ENCODE measurements at regions not wholly inside any gene's neighbourhood (a gene's known extent, or its start where the extent isn't known, plus 50 kb on each side); places are given as distances from the start of the nearest gene placed in this dataset.

DNA sequence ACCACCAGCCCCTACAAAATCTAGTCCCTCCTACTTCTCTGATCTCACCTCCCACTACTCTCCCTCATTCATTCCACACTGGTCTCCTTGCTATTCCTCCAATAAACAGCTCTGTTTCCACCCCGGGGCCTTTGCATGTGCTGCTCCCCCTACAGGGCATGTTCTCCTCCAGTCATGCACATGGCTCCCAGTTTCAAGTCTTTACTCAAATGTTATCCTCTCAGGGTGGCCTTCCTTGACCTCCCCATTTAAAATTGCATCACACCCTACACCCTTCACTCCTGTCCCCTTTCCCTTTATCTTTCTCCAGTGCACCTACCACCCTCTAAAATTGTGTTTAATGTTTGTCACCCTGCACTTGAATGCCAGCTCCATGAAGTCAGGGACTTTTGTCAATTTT lies 174.5 kb downstream of the MRPL14 start:
- TF ChIP-seq OSR1 (CRISPR knock-in tag; IDR thresholded peaks at IDR 0.05) (no peak), ZC3H10 (CRISPR knock-in tag; IDR thresholded peaks at IDR 0.05) (no peak), ZFP3 (CRISPR knock-in tag; IDR thresholded peaks at IDR 0.05) (no peak), SNAI2 (CRISPR knock-in tag; IDR thresholded peaks at IDR 0.05) (no peak), BACH2 (CRISPR knock-in tag; IDR thresholded peaks at IDR 0.05; ENCODE audit: borderline replicate concordance) (no peak), TOX (CRISPR knock-in tag; IDR thresholded peaks at IDR 0.05; ENCODE audit: borderline replicate concordance) (no peak), RARB (CRISPR knock-in tag; IDR thresholded peaks at IDR 0.05) (no peak), ESRRG (CRISPR knock-in tag; IDR thresholded peaks at IDR 0.05) (no peak), ISL1 (CRISPR knock-in tag; IDR thresholded peaks at IDR 0.05) (no peak)
- TF ChIP-seq, protein P1, sequence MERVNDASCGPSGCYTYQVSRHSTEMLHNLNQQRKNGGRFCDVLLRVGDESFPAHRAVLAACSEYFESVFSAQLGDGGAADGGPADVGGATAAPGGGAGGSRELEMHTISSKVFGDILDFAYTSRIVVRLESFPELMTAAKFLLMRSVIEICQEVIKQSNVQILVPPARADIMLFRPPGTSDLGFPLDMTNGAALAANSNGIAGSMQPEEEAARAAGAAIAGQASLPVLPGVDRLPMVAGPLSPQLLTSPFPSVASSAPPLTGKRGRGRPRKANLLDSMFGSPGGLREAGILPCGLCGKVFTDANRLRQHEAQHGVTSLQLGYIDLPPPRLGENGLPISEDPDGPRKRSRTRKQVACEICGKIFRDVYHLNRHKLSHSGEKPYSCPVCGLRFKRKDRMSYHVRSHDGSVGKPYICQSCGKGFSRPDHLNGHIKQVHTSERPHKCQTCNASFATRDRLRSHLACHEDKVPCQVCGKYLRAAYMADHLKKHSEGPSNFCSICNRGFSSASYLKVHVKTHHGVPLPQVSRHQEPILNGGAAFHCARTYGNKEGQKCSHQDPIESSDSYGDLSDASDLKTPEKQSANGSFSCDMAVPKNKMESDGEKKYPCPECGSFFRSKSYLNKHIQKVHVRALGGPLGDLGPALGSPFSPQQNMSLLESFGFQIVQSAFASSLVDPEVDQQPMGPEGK (CRISPR knock-in tag; IDR thresholded peaks at IDR 0.05; ENCODE audit: borderline replicate concordance), result no peak
- TF ChIP-seq, protein P2, sequence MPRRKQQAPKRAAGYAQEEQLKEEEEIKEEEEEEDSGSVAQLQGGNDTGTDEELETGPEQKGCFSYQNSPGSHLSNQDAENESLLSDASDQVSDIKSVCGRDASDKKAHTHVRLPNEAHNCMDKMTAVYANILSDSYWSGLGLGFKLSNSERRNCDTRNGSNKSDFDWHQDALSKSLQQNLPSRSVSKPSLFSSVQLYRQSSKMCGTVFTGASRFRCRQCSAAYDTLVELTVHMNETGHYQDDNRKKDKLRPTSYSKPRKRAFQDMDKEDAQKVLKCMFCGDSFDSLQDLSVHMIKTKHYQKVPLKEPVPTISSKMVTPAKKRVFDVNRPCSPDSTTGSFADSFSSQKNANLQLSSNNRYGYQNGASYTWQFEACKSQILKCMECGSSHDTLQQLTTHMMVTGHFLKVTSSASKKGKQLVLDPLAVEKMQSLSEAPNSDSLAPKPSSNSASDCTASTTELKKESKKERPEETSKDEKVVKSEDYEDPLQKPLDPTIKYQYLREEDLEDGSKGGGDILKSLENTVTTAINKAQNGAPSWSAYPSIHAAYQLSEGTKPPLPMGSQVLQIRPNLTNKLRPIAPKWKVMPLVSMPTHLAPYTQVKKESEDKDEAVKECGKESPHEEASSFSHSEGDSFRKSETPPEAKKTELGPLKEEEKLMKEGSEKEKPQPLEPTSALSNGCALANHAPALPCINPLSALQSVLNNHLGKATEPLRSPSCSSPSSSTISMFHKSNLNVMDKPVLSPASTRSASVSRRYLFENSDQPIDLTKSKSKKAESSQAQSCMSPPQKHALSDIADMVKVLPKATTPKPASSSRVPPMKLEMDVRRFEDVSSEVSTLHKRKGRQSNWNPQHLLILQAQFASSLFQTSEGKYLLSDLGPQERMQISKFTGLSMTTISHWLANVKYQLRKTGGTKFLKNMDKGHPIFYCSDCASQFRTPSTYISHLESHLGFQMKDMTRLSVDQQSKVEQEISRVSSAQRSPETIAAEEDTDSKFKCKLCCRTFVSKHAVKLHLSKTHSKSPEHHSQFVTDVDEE (CRISPR knock-in tag; IDR thresholded peaks at IDR 0.05), result no peak
- TF ChIP-seq, protein P3, sequence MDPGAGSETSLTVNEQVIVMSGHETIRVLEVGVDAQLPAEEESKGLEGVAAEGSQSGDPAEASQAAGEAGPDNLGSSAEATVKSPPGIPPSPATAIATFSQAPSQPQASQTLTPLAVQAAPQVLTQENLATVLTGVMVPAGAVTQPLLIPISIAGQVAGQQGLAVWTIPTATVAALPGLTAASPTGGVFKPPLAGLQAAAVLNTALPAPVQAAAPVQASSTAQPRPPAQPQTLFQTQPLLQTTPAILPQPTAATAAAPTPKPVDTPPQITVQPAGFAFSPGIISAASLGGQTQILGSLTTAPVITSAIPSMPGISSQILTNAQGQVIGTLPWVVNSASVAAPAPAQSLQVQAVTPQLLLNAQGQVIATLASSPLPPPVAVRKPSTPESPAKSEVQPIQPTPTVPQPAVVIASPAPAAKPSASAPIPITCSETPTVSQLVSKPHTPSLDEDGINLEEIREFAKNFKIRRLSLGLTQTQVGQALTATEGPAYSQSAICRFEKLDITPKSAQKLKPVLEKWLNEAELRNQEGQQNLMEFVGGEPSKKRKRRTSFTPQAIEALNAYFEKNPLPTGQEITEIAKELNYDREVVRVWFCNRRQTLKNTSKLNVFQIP (CRISPR knock-in tag; IDR thresholded peaks at IDR 0.05; ENCODE audit: borderline replicate concordance, low read depth), result no peak
- TF ChIP-seq, protein P4, sequence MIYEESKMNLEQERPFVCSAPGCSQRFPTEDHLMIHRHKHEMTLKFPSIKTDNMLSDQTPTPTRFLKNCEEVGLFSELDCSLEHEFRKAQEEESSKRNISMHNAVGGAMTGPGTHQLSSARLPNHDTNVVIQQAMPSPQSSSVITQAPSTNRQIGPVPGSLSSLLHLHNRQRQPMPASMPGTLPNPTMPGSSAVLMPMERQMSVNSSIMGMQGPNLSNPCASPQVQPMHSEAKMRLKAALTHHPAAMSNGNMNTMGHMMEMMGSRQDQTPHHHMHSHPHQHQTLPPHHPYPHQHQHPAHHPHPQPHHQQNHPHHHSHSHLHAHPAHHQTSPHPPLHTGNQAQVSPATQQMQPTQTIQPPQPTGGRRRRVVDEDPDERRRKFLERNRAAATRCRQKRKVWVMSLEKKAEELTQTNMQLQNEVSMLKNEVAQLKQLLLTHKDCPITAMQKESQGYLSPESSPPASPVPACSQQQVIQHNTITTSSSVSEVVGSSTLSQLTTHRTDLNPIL (CRISPR knock-in tag; IDR thresholded peaks at IDR 0.05; ENCODE audit: low read depth), result no peak
- TF ChIP-seq, protein P5, sequence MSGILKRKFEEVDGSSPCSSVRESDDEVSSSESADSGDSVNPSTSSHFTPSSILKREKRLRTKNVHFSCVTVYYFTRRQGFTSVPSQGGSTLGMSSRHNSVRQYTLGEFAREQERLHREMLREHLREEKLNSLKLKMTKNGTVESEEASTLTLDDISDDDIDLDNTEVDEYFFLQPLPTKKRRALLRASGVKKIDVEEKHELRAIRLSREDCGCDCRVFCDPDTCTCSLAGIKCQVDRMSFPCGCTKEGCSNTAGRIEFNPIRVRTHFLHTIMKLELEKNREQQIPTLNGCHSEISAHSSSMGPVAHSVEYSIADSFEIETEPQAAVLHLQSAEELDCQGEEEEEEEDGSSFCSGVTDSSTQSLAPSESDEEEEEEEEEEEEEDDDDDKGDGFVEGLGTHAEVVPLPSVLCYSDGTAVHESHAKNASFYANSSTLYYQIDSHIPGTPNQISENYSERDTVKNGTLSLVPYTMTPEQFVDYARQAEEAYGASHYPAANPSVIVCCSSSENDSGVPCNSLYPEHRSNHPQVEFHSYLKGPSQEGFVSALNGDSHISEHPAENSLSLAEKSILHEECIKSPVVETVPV (CRISPR knock-in tag; IDR thresholded peaks at IDR 0.05), result no peak
